Astrocyte (in vitro differentiated cells and primary cell): ENCODE measurements at regions not wholly inside any gene's neighbourhood (a gene's known extent, or its start where the extent isn't known, plus 50 kb on each side); places are given as distances from the start of the nearest gene placed in this dataset.

Source experiments
- DNase-seq: peaks from one replicate; pipeline ENCODE4 v3.0.0-alpha.2; 2010; ENCODE audit warnings: low read depth
- FAIRE-seq: peaks from 2 replicates; lab custom pipeline; 2011; peaks lifted over from hg19 to GRCh38; lab: Jason Lieb, UNC
- H2AFZ ChIP-seq: 2 replicates; pipeline ENCODE4 v1.6.0; 2012; ENCODE audit warnings: low read depth, low read length, inconsistent platforms
- H3K27ac ChIP-seq: 2 replicates; pipeline ENCODE4 v1.5.1; 2011; ENCODE audit warnings: low read depth, low read length, inconsistent platforms
- H3K27me3 ChIP-seq: 2 replicates; pipeline ENCODE4 v1.6.0; 2011; ENCODE audit warnings: low read length, inconsistent platforms; ENCODE audit not compliant: insufficient read depth
- H3K36me3 ChIP-seq: 2 replicates; pipeline ENCODE4 v1.5.1; 2011; ENCODE audit warnings: low read length, inconsistent platforms; ENCODE audit not compliant: insufficient read depth
- H3K4me1 ChIP-seq: 2 replicates; pipeline ENCODE4 v1.5.1; 2011; ENCODE audit warnings: low read length, inconsistent platforms; ENCODE audit not compliant: insufficient read depth
- H3K4me2 ChIP-seq: 2 replicates; pipeline ENCODE4 v1.6.0; 2012; ENCODE audit warnings: low read length, inconsistent platforms
- H3K4me3 ChIP-seq: 2 replicates; pipeline ENCODE4 v1.5.1; 2011; ENCODE audit warnings: low read depth, mild to moderate bottlenecking, low read length, inconsistent platforms; ENCODE audit not compliant: insufficient read depth
- H3K79me2 ChIP-seq: 2 replicates; pipeline ENCODE4 v1.6.0; 2012; ENCODE audit warnings: mild to moderate bottlenecking, low read length, inconsistent platforms; ENCODE audit not compliant: insufficient read depth
- H3K9ac ChIP-seq: 2 replicates; pipeline ENCODE4 v1.6.0; 2012; ENCODE audit warnings: mild to moderate bottlenecking, low read length, inconsistent platforms
- H3K9me3 ChIP-seq: 2 replicates; pipeline ENCODE4 v1.5.1; 2012; ENCODE audit warnings: low read depth, mild to moderate bottlenecking, low read length, inconsistent platforms; ENCODE audit not compliant: insufficient read depth
- H4K20me1 ChIP-seq: 2 replicates; pipeline ENCODE4 v1.6.0; 2012; ENCODE audit warnings: low read length, inconsistent platforms; ENCODE audit not compliant: insufficient read depth
- H3K27ac Mint-ChIP-seq: one replicate; pipeline ENCODE4 v1.8.0; 2021; ENCODE audit warnings: mild to moderate bottlenecking, mixed read lengths; ENCODE audit not compliant: unreplicated experiment
- H3K27me3 Mint-ChIP-seq: one replicate; pipeline ENCODE4 v1.8.0; 2021; ENCODE audit warnings: low read depth, mixed read lengths; ENCODE audit not compliant: unreplicated experiment
- H3K36me3 Mint-ChIP-seq: one replicate; pipeline ENCODE4 v1.8.0; 2021; ENCODE audit warnings: low read depth, mixed read lengths; ENCODE audit not compliant: unreplicated experiment
- H3K4me1 Mint-ChIP-seq: one replicate; pipeline ENCODE4 v1.8.0; 2021; ENCODE audit warnings: low read depth, mixed read lengths; ENCODE audit not compliant: unreplicated experiment
- H3K4me3 Mint-ChIP-seq: one replicate; pipeline ENCODE4 v1.8.0; 2021; ENCODE audit warnings: mild to moderate bottlenecking, moderate library complexity, mixed read lengths; ENCODE audit not compliant: unreplicated experiment
- H3K9me3 Mint-ChIP-seq: one replicate; pipeline ENCODE4 v1.8.0; 2021; ENCODE audit warnings: mild to moderate bottlenecking, mixed read lengths; ENCODE audit not compliant: unreplicated experiment
- EZH2 ChIP-seq: IDR thresholded peaks from 2 replicates; pipeline ENCODE4 v1.6.1; 2012; ENCODE audit warnings: mild to moderate bottlenecking, low read length, inconsistent platforms; ENCODE audit not compliant: insufficient read depth
- TF ChIP-seq, protein P1 (sequence below): IDR thresholded peaks from 2 replicates; pipeline ENCODE4 v1.5.1; 2011; ENCODE audit warnings: low read depth, mild to moderate bottlenecking, inconsistent platforms, low read length, moderate library complexity; ENCODE audit not compliant: insufficient read depth

DNA sequence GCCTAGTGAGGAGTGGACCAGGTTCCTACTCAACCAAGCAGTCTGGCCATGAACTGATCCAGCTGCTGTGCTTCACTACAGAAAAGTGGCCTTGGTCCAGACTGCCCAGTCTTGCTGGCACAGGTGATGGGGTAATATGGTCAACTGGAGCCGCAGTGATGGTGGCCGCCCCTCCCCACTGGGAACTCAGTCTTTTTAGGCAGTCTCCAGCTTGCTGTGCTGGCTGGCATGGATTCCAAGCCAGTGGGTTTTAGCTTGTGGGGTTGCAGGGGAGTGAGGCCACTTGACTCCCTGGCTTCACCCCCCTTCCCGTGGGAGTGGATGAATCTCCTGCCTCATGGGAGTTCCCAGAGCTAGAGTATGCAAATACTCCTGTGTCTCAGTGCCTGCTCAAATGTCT lies 52.7 kb upstream of the CDK6 start:
- H3K4me1 Mint-ChIP-seq: no peaks in the 10 kb centered on the region
- Histone ChIP-seq H4K20me1 (no peaks in the 10 kb centered on the region), H3K27me3 (no peaks in the 10 kb centered on the region), H3K9ac (no peak overlapping the region), H3K4me2 (no peak overlapping the region), H3K4me1 (no peaks in the 10 kb centered on the region), H3K79me2 (no peaks in the 10 kb centered on the region), H2AFZ (no peak overlapping the region), H3K4me3 (no peak overlapping the region), H3K9me3 (no peaks in the 10 kb centered on the region), H3K36me3 (no peaks in the 10 kb centered on the region), H3K27ac (no peak overlapping the region)
- TF ChIP-seq EZH2: no peak
- TF ChIP-seq, protein P1, sequence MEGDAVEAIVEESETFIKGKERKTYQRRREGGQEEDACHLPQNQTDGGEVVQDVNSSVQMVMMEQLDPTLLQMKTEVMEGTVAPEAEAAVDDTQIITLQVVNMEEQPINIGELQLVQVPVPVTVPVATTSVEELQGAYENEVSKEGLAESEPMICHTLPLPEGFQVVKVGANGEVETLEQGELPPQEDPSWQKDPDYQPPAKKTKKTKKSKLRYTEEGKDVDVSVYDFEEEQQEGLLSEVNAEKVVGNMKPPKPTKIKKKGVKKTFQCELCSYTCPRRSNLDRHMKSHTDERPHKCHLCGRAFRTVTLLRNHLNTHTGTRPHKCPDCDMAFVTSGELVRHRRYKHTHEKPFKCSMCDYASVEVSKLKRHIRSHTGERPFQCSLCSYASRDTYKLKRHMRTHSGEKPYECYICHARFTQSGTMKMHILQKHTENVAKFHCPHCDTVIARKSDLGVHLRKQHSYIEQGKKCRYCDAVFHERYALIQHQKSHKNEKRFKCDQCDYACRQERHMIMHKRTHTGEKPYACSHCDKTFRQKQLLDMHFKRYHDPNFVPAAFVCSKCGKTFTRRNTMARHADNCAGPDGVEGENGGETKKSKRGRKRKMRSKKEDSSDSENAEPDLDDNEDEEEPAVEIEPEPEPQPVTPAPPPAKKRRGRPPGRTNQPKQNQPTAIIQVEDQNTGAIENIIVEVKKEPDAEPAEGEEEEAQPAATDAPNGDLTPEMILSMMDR: no peak
- no peak for DNase-seq
- no peak overlapping the region for H3K4me3 Mint-ChIP-seq
- no peak overlapping the region for H3K27ac Mint-ChIP-seq
- no peak for FAIRE-seq
- H3K27me3 Mint-ChIP-seq: peaks cover 6% of the 10 kb centered on the region
- peaks cover 20% of the 10 kb centered on the region for H3K9me3 Mint-ChIP-seq
- no peaks in the 10 kb centered on the region for H3K36me3 Mint-ChIP-seq
